HG03175 (cell line): ENCODE measurements at regions not wholly inside any gene's neighbourhood (a gene's known extent, or its start where the extent isn't known, plus 50 kb on each side); places are given as distances from the start of the nearest gene placed in this dataset.

Experiments
- ATAC-seq: cut with Tn5 transposase; IDR thresholded peaks from one replicate; pipeline ENCODE4 v1.9.1; 2021; ENCODE audit warnings: mild to moderate bottlenecking, moderate library complexity; ENCODE audit not compliant: unreplicated experiment

- ATAC-seq = no peak
Observed at GRCh38 chr9:79801459-79801858, 229.7 kb downstream of the TLE4 start.

DNA sequence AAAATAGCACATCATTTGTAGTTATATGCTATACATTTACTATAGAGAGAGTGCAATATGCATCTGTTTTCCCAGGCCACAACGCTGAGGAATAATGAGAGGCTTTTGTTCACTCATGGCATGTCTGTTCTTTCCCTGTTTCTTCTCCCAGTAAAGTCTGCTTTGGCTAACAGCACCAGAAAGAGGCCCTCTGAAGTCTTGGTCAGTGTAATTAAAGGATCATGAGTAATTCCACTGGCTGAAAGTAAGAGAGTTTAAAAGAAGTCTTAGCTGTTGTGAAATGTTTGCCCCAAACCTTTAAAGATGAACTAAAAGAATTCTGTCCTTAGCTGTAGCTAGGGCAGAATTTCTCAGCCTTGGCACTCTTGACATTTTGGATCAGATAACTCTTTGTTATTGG lies 228.8 kb downstream of the TLE4 start:
- ATAC-seq = no peak

- no peak for ATAC-seq
Observed at GRCh38 chr9:79799691-79800335, 228.0 kb downstream of the TLE4 start.

DNA sequence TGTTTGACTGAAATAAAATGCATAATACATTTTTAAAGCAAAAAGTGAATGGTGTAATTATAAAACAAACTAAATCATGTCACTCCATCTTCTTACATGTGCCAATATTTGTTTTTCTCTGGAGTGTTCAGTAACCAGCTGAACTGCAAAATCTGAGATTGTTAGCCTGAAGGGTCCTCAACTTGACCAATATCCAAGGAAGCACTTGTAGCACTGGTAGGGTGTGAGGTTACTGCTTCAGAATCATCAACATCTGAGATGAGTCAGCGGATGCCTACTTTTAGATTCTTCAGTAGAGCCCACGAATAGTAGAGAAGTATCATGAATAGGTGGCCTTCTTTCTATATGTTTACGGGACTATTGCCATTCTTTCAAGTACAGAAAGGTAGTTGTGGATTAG lies 226.7 kb downstream of the TLE4 start:
- ATAC-seq = no peak

- ATAC-seq = no peak
Observed at GRCh38 chr9:79796411-79796810, 224.6 kb downstream of the TLE4 start.

DNA sequence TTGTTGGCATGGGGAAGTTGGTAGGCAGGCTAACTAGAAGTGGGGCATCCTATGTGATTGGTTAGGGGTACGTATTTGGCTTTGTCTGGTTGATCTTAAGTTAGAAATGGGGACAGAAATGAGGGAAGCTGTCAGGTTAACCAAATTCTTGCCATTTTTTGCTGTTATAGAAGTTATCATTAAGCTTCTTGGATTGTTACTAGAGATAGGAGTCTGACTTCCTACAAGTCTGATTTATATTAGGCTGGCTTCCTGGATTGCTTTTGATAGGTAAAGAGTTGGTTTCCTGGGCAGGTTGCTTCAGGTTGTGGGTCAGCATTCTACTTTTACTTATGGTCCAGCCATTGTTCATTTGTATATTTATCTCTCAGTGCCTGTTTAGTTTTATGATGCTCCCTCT lies 216.9 kb downstream of the TLE4 start:
- ATAC-seq = no peak

- ATAC-seq = no peak
Observed at GRCh38 chr9:79781263-79781662, 209.5 kb downstream of the TLE4 start.

- no peak for ATAC-seq
Observed at GRCh38 chr9:79780559-79780958, 208.8 kb downstream of the TLE4 start.

DNA sequence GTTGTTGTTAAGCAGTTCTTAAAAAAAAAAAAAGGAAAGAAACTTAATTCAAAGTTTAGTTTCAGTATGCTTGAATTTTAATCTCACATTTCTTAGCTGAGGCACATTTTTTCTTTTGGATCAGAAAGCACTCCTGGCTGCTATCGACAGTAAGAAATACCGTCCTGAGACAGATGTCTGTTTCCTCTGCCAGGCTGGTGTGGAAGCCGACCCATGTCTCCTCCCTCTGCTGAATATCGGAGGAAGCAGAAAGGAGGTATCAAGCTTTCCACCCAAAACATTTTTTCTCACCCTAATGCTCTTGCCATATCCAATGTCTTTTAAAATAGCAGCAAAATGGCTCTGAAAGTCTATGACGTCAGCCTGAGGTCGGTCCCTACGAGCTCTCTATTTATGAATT lies 208.1 kb downstream of the TLE4 start:
- no peak for ATAC-seq

DNA sequence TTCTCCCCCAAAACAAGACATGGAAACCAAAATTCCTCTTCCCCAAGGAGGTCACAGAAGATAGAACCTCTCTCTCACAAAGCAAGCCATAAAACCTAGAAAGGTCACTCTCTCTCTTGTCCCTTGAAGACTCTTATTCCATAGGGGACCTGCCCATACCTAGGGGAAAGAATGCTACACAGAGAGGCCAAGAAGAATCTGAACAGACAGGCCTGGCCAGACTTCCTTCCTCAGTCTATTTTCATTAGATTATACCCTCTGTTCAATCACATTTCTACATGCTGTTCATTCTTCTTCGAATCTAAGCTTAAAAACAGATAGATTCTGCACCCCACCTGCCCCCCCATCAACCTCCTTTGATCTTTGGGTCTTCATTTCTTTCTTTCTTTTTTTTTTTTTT lies 206.8 kb downstream of the TLE4 start:
- ATAC-seq = no peak

DNA sequence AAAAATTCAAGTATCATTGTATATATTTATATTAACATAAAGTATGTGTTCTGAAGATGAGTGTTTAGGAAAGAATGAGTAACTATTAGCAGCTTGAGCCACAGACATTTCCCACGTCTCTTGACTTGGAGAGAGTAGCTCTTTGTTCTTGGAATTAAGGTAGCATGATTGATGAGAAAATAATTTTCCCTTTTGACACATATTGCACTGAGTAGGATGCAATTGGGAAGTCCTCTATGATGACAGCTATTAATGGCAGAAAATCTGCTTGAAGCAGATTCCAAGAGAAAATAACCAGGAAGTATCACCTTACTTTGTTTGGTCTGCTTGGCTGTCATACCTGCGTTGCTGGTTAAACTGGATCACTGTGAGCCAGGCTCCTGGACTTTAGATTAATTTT lies 204.8 kb downstream of the TLE4 start:
- no peak for ATAC-seq
